22Rv1 (cell line): ENCODE measurements at regions not wholly inside any gene's neighbourhood (a gene's known extent, or its start where the extent isn't known, plus 50 kb on each side); places are given as distances from the start of the nearest gene placed in this dataset.

ENCODE experiments used
- H3K27ac ChIP-seq: fragments of 450-650 bp; 2 replicates; pipeline ENCODE4 v1.5.1; 2017
- CTCF ChIP-seq: fragments of 450-650 bp; IDR thresholded peaks from 2 replicates; pipeline ENCODE4 v1.5.1; 2017; ENCODE audit warnings: mild to moderate bottlenecking
- ZFX ChIP-seq: fragments of 450-650 bp; IDR thresholded peaks from 2 replicates; pipeline ENCODE4 v1.6.1; 2017; ENCODE audit warnings: antibody characterized with exemption, borderline replicate concordance

- TF ChIP-seq ZFX (no peak), CTCF (no peak)
- no peak overlapping the region for H3K27ac ChIP-seq
Observed at GRCh38 chr20:60806354-60806753, 445.7 kb upstream of the CDH4 start.

- TF ChIP-seq ZFX (no peak), CTCF (no peak)
- H3K27ac ChIP-seq = no peak overlapping the region
Observed at GRCh38 chr20:60806824-60807223, 445.2 kb upstream of the CDH4 start.

- no peak overlapping the region for H3K27ac ChIP-seq
- TF ChIP-seq CTCF (no peak), ZFX (no peak)
Observed at GRCh38 chr20:60808003-60808672, 443.9 kb upstream of the CDH4 start.

GRCh38 chr20:60808701-60809100 is 443.4 kb upstream of the CDH4 start:
- no peak overlapping the region for H3K27ac ChIP-seq
- no peak for TF ChIP-seq ZFX

DNA sequence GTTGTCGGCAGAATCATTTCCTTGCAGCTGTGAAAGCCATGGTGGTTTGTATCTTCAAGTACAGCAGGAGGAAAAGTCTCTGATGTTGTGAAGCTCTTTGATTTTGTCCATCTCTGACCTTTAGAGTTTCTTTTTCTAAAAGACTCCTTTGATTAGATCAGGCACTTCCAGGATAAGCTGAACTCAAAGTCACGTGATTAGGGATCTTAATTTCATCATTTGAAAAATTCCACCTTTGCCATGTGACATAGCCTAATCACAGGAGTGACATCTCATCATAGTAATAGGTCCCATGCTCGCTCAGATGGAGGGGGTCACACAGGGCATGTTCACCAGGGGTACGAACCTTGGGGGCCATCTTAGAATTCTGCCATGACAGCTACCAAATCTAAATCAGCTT is 441.5 kb upstream of the CDH4 start:
- TF ChIP-seq ZFX (no peak), CTCF (no peak)
- no peak overlapping the region for H3K27ac ChIP-seq

DNA sequence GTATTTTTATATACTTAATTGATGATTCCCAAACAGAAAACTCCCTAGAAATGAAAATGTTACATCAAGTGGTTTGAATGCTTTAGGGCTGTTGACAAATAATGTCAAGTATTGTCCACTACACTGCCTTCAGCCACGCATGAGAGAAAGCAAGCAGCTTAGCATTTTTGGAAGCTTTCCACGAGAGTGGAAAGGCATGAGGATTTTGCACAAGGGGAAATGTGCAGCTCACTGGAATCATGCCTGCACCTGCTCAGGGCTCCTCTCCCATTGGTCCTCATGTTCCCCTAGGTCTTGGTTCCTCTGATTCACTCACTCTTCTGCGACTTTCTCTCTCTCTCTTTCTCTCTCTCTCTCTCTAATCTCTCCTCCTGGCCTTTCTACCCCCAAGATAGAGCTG is 439.5 kb upstream of the CDH4 start:
- H3K27ac ChIP-seq = no peak overlapping the region
- no peak for TF ChIP-seq ZFX
- TF ChIP-seq CTCF = no peak

DNA sequence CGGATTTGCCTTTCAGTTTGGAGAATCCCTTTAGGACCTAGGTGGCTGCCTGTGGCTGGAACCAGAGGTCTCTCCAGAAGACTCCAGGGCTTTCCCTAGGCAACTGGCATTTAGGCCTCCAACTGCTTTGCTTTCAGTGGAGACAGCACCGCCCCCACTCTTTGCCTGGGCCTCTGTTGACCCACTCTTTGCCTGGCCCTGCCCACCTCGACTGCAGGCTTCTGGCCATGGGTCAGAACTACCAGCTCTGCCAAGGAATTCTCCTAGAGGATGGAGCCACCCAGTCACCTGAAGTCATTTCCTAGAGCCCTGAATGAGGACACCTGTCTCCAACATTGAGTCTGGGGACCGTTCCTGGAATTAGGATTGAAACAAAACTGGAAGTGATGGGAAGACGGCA is 439.0 kb upstream of the CDH4 start:
- no peak for TF ChIP-seq CTCF

GRCh38 chr20:60815656-60816055 is 436.4 kb upstream of the CDH4 start:
- TF ChIP-seq ZFX = no peak
- TF ChIP-seq CTCF = no peak
- H3K27ac ChIP-seq = no peak overlapping the region

More for the DNA sequence above, 439.0 kb upstream of the CDH4 start:
- no peak overlapping the region for H3K27ac ChIP-seq
